ENCODE measurements at regions not wholly inside any gene's neighbourhood (a gene's known extent, or its start where the extent isn't known, plus 50 kb on each side); places are given as distances from the start of the nearest gene placed in this dataset.
A peak's percentile ranks its signal among the peaks of the same experiment; 100 is the strongest.
"Not testable (repeated sequence)": the region's sequence is repeated elsewhere in the genome, so short reads cannot be mapped to it uniquely, and the experiment has no call there.

DNA sequence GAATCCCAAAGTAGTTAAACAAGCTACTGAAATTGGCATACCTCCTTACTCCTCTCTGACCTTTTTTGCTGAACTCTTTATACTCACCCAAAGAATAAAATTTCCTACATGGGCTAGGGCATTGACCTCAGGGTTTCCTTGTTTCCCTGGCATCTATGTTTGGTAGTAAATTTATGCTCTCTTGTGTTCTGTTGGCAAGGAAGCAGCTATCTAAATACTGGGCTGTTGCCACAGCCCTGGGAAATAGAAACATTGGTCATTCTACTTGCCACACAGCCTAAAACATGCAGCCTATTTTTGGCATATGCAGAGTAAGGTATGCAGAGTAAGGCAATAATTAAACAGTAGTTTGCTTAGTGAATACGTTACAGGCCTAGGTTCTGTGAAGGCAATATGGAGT lies 351.4 kb downstream of the HLX start:
- ATAC-seq, result no peak
- H3K9me3 Mint-ChIP-seq, result peaks cover 0 to 9% of the 10 kb centered on the region in 2 donors
- no peak overlapping the region for H3K27ac Mint-ChIP-seq
- no peak overlapping the region for H3K4me3 Mint-ChIP-seq
- no peak for DNase-seq
- peaks cover 15% of the 10 kb centered on the region for H3K4me1 Mint-ChIP-seq
- peaks cover 17% of the 10 kb centered on the region for H3K27me3 Mint-ChIP-seq

- DNase-seq (no peak), ATAC-seq (no peak)
- no peaks in the 10 kb centered on the region for H3K4me1 Mint-ChIP-seq
- H3K27me3 Mint-ChIP-seq, result peaks cover 8% of the 10 kb centered on the region
- no peak overlapping the region for H3K4me3 Mint-ChIP-seq
- no peak overlapping the region for H3K27ac Mint-ChIP-seq
- no peaks in the 10 kb centered on the region for H3K9me3 Mint-ChIP-seq
Observed at GRCh38 chr1:221234791-221235190, 355.5 kb downstream of the HLX start.

DNA sequence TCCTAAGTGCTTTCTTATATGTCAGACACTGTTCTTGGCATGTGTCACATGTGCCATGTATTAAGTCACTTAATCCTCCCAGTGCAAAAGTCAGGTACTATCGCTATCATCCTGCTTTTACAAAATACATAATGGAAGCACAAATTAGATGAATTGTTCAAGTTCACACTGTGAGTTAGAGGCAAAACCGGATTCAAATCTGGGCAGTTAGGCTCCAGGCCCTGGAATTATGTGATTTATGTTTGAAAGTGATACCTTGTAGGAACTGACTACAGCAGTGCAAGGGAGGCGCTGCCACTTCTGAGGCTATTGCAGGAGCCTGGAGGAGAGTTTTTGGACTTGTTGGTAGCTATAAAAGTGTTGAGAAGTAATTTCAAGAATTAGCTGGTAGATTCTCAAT lies 358.3 kb downstream of the HLX start:
- no peaks in the 10 kb centered on the region for H3K9me3 Mint-ChIP-seq
- DNase-seq (no peak), ATAC-seq (no peak)
- H3K4me1 Mint-ChIP-seq, result no peaks in the 10 kb centered on the region
- no peak overlapping the region for H3K4me3 Mint-ChIP-seq
- H3K27me3 Mint-ChIP-seq, result peaks cover 8% of the 10 kb centered on the region
- no peak overlapping the region for H3K27ac Mint-ChIP-seq

DNA sequence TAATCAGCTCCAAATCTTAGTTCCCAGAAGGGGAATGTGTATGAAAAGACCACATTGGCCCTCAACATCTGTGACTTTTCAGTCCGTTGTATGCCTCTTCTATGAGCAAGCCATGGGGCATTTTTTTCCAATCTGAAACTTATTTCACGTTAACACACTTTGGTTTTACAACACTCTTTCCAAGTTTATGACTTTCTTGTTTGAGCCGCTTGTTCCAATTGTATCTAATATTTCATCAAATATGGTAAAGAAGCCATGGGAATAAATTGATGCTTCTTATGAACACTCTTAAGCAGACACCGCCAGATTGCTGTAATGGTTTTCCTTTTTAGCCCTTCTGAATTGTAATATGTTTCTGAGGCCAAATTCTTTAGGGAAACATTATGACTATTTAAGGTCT lies 359.9 kb downstream of the HLX start:
- Mint-ChIP-seq H3K4me3 (no peak overlapping the region), H3K4me1 (no peaks in the 10 kb centered on the region), H3K27ac (no peak overlapping the region), H3K9me3 (no peaks in the 10 kb centered on the region), H3K27me3 (peaks cover 8% of the 10 kb centered on the region)
- DNase-seq (no peak), ATAC-seq (no peak)

DNA sequence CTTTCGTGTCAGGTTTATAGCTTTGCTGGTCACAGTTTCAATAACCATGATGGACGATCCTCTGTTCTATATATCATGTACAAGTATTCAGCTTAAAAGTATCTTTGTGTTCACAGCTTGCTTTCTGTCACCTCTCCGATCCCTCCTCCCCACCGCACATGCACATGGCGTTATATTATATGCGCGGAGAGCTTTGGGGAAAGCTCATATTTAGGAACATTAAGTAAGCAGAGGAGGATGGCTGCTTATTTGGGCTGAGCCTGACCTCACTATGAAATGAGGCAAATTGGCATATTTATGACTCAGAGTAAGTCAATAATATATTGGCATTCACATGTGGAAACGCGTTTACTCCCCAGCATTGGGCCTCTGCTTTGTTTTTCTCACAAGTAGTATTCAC lies 360.5 kb downstream of the HLX start:
- Mint-ChIP-seq H3K27me3 (peaks cover 8% of the 10 kb centered on the region), H3K4me3 (no peak overlapping the region), H3K9me3 (no peaks in the 10 kb centered on the region), H3K27ac (no peak overlapping the region), H3K4me1 (no peaks in the 10 kb centered on the region)
- DNase-seq (no peak), ATAC-seq (no peak)

- Mint-ChIP-seq H3K27ac (no peak overlapping the region), H3K9me3 (no peaks in the 10 kb centered on the region), H3K4me3 (no peak overlapping the region), H3K27me3 (peaks cover 8% of the 10 kb centered on the region), H3K4me1 (no peaks in the 10 kb centered on the region)
- no peak for ATAC-seq
- DNase-seq, result no peak
Observed at GRCh38 chr1:221240690-221241089, 361.4 kb downstream of the HLX start.

DNA sequence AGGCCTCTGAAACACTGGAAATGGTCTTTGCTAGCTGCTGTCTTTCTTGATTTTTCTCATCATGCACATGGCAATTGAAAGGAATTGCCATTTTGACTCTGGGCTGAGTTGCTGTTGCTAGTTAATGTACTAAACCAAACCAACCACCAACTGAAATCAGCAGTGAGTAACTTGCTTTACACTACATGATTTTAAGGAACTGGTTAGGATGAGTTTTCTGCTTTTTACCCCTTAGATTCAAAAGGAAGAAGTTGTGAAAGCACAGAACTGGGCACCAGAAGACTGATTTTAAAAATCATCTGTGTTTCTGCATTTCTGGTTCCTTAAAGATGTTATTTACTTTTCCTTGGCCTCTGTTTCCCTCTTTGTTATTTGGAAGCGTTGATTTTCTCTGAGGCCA lies 361.9 kb downstream of the HLX start:
- no peak for ATAC-seq
- H3K4me3 Mint-ChIP-seq, result no peak overlapping the region
- DNase-seq, result no peak
- H3K9me3 Mint-ChIP-seq, result no peaks in the 10 kb centered on the region
- H3K27ac Mint-ChIP-seq, result no peak overlapping the region
- H3K27me3 Mint-ChIP-seq, result peaks cover 8% of the 10 kb centered on the region
- no peaks in the 10 kb centered on the region for H3K4me1 Mint-ChIP-seq

- Mint-ChIP-seq H3K27ac (no peak overlapping the region), H3K4me1 (no peaks in the 10 kb centered on the region), H3K27me3 (peaks cover 8% of the 10 kb centered on the region), H3K9me3 (no peaks in the 10 kb centered on the region), H3K4me3 (no peak overlapping the region)
- ATAC-seq (no peak), DNase-seq (no peak)
Observed at GRCh38 chr1:221241592-221241991, 362.3 kb downstream of the HLX start.

- ATAC-seq, result no peak
- Mint-ChIP-seq H3K27me3 (no peaks in the 10 kb centered on the region), H3K4me1 (no peaks in the 10 kb centered on the region), H3K9me3 (no peaks in the 10 kb centered on the region), H3K27ac (no peak overlapping the region), H3K4me3 (no peak overlapping the region)
- DNase-seq, result no peak
Observed at GRCh38 chr1:221246067-221246466, 366.8 kb downstream of the HLX start.

- Mint-ChIP-seq H3K27ac (no peak overlapping the region), H3K27me3 (no peaks in the 10 kb centered on the region), H3K9me3 (no peaks in the 10 kb centered on the region), H3K4me1 (no peaks in the 10 kb centered on the region), H3K4me3 (no peak overlapping the region)
- no peak for DNase-seq
- no peak for ATAC-seq
Observed at GRCh38 chr1:221246628-221247415, 367.6 kb downstream of the HLX start.

- Mint-ChIP-seq H3K27me3 (no peaks in the 10 kb centered on the region), H3K9me3 (peaks cover 0 to 2% of the 10 kb centered on the region in 2 donors), H3K4me3 (no peak overlapping the region), H3K27ac (peak overlapping the region in 1 of 2 donors; percentile 22), H3K4me1 (no peaks in the 10 kb centered on the region)
- DNase-seq (no peak), ATAC-seq (no peak)
Observed at GRCh38 chr1:221251580-221251979, 372.3 kb downstream of the HLX start.

GRCh38 chr1:221254813-221255212 lies 375.6 kb downstream of the HLX start:
- no peak for ATAC-seq
- DNase-seq, result no peak
- Mint-ChIP-seq H3K9me3 (peaks cover 4 to 19% of the 10 kb centered on the region in 2 donors), H3K4me1 (no peaks in the 10 kb centered on the region), H3K27me3 (no peaks in the 10 kb centered on the region), H3K4me3 (no peak overlapping the region), H3K27ac (no peak overlapping the region)

DNA sequence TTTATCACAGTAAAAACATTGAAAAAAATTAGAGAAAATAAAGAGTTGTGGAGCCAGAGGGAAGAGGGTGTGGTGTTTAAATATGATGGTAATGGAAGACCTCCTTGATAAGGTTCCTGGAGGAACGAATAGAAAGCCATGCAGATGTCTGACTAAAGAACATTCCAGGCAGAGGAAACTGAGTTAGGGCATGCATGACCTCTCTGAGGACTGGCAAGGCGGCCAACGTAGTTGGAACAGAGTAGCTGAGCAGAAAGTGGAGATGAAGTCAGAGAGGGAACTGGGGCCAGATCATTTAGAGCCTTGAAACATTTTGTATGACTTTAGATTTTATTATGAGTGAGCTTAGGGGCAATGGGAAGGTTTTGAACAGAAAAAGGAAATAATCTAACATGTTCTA lies 377.5 kb downstream of the HLX start:
- Mint-ChIP-seq H3K4me1 (no peaks in the 10 kb centered on the region), H3K27me3 (peaks cover 9% of the 10 kb centered on the region), H3K27ac (no peak overlapping the region), H3K9me3 (peaks cover 4 to 30% of the 10 kb centered on the region in 2 donors), H3K4me3 (no peak overlapping the region)
- no peak for ATAC-seq
- no peak for DNase-seq

GRCh38 chr1:221257548-221257947 lies 378.3 kb downstream of the HLX start:
- peaks cover 4 to 36% of the 10 kb centered on the region in 2 donors for H3K9me3 Mint-ChIP-seq
- not testable (repeated sequence) for H3K4me1 Mint-ChIP-seq, H3K27me3 Mint-ChIP-seq, H3K27ac Mint-ChIP-seq, DNase-seq, ATAC-seq, H3K4me3 Mint-ChIP-seq

DNA sequence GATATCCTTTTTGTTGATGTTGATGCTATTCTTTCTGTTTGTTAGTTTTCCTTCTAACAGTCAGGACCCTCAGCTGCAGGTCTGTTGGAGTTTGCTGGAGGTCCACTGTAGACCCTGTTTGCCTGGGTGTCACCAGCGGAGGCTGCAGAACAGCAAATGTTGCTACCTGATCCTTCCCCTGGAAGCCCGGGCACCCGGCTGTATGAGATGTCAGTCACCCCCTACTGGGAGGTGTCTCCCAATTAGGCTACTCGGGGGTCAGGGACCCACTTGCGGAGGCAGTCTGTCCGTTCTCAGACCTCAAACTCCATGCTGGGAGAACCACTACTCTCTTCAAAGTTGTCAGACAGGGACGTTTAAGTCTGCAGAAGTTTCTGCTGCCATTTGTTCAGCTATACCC lies 383.4 kb downstream of the HLX start:
- ATAC-seq, H3K27ac Mint-ChIP-seq, H3K4me3 Mint-ChIP-seq, H3K27me3 Mint-ChIP-seq, H3K4me1 Mint-ChIP-seq, DNase-seq: not testable (repeated sequence)
- peaks cover 0 to 27% of the 10 kb centered on the region in 2 donors for H3K9me3 Mint-ChIP-seq

DNA sequence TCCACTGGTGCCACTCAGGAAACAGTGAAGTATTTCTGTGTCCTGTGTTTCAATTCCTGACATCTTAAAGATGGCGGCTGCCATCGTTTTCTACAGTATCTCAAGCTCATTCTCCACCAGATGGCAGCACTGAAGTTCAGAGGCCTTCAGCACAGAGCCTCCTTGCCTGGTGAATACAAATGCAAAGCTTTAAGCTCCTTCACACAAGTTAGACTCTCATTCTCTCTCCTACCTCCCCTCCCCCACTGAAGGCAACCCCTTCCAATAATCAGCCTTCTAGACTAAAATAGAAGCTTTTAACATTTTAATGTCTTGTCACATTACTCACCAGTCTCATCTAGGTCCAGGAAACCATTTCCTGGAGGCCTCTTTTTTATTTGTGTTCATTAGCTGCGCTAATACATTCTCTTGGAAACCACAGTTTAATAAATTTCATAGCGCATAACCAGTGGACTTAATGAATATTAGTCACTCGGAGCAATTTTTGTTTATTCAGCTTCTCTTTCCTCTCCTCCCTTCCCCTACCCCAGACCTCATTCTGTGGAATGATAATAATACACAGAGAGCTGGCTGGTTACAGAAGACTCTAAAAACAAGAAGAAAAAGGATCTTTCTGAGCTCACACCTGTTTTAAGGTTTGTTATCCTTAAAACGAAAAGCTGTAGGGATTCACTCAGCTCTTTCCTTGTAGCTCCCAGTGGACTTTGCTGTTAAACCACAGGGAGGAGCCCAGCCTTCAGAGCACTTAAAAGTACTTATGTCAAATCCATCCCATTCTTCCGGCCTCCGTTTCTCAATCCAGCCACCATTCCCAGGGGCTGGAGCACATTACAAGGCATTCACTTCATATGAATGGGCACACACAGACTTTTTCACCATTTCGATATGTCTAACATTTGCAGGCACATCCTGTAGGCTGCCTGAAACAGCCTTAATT lies 384.9 kb downstream of the HLX start:
- Mint-ChIP-seq H3K27ac (no peak overlapping the region), H3K4me1 (no peaks in the 10 kb centered on the region), H3K9me3 (peaks cover 0 to 21% of the 10 kb centered on the region in 2 donors), H3K4me3 (no peak overlapping the region), H3K27me3 (peaks cover 9% of the 10 kb centered on the region)
- peak; percentile 33 to 43 for DNase-seq
- ATAC-seq, result peak; percentile 79

All from stimulated activated naive CD8-positive, alpha-beta T cell treated with anti-CD3 and anti-CD28 coated beads, Interleukin-15, amount 100 ng/mL, for 72 hours (primary cell).